Caco-2 (cell line): ENCODE measurements at regions not wholly inside any gene's neighbourhood (a gene's known extent, or its start where the extent isn't known, plus 50 kb on each side); places are given as distances from the start of the nearest gene placed in this dataset.

Experiments
- BruUV-seq: library from RNA; stranded (reverse); fragments of 400-500 nt; replicated peaks from 2 replicates; lab custom pipeline; 2021; lab: Mats Ljungman, UMichigan
- CTCF ChIA-PET: fragments of 300-600 bp; sonication (Branson Sonifier 250); formaldehyde crosslinking; loops from one replicate; lab custom pipeline; 2022; ENCODE audit warnings: antibody characterized with exemption; lab: Charles Lee
- POLR2A ChIA-PET: fragments of 300-600 bp; sonication (Branson Sonifier 250); formaldehyde crosslinking; loops from one replicate; lab custom pipeline; 2022; ENCODE audit warnings: antibody characterized with exemption; lab: Charles Lee
- DNase-seq, 2 experiments: peaks; one replicate each; pipeline versions ENCODE4 v3.0.0 to v3.0.0-alpha.2; 2020 to 2022
- H3K27me3 ChIP-seq: replicated peaks from 2 replicates; pipeline ENCODE4 v1.6.0; 2011; ENCODE audit warnings: low read length; ENCODE audit not compliant: control insufficient read depth, insufficient read depth
- H3K36me3 ChIP-seq: 2 replicates; pipeline ENCODE4 v1.5.1; 2011; ENCODE audit warnings: low read length; ENCODE audit not compliant: control insufficient read depth, insufficient read depth
- H3K4me1 ChIP-seq: fragments of 250-450 bp; sonication (Bioruptor Pico); 2 replicates; pipeline ENCODE4 v1.5.1; 2020; ENCODE audit warnings: mild to moderate bottlenecking
- H3K4me3 ChIP-seq: 2 replicates; pipeline ENCODE4 v1.5.1; 2011; ENCODE audit warnings: low read depth, mild to moderate bottlenecking, control low read depth, low read length
- H3K9me3 ChIP-seq: fragments of 250-450 bp; sonication (Bioruptor Pico); 2 replicates; pipeline ENCODE4 v1.5.1; 2020; ENCODE audit warnings: mild to moderate bottlenecking, moderate library complexity
- H3K27ac Mint-ChIP-seq: one replicate; pipeline ENCODE4 v1.8.0; 2022; ENCODE audit warnings: mixed read lengths; ENCODE audit not compliant: unreplicated experiment
- H3K27me3 Mint-ChIP-seq: one replicate; pipeline ENCODE4 v1.8.0; 2022; ENCODE audit warnings: mixed read lengths; ENCODE audit not compliant: insufficient read depth, unreplicated experiment
- H3K36me3 Mint-ChIP-seq: one replicate; pipeline ENCODE4 v1.8.0; 2022; ENCODE audit warnings: mild to moderate bottlenecking, mixed read lengths; ENCODE audit not compliant: insufficient read depth, unreplicated experiment
- H3K4me1 Mint-ChIP-seq: one replicate; pipeline ENCODE4 v1.8.0; 2022; ENCODE audit warnings: low read depth, mixed read lengths; ENCODE audit not compliant: unreplicated experiment
- H3K4me3 Mint-ChIP-seq: one replicate; pipeline ENCODE4 v1.8.0; 2022; ENCODE audit warnings: mild to moderate bottlenecking, moderate library complexity, mixed read lengths; ENCODE audit not compliant: unreplicated experiment
- H3K9me3 Mint-ChIP-seq: one replicate; pipeline ENCODE4 v1.8.0; 2022; ENCODE audit warnings: mixed read lengths; ENCODE audit not compliant: unreplicated experiment
- CTCF ChIP-seq, 2 experiments: fragments of 200-600 bp in 1 of 2; IDR thresholded peaks; 1 replicate in 1 of 2; 2 replicates in 1 of 2; pipeline versions ENCODE4 v1.5.1 to v1.8.0; 2011 to 2022; ENCODE audit warnings: antibody characterized with exemption in 1 of 2, control low read depth in 1 of 2, inconsistent platforms in 1 of 2, low read depth in 1 of 2, low read length in 1 of 2, mild to moderate bottlenecking in 1 of 2, moderate library complexity in 1 of 2; ENCODE audit not compliant: insufficient read depth in 1 of 2, severe bottlenecking in 1 of 2, unreplicated experiment in 1 of 2
- intact Hi-C: fragments of 100-400 bp; cut with micrococcal nuclease; formaldehyde crosslinking; loops from one replicate; pipeline ENCODE4 v1.10.0; 2022; ENCODE audit not compliant: unreplicated experiment

DNA sequence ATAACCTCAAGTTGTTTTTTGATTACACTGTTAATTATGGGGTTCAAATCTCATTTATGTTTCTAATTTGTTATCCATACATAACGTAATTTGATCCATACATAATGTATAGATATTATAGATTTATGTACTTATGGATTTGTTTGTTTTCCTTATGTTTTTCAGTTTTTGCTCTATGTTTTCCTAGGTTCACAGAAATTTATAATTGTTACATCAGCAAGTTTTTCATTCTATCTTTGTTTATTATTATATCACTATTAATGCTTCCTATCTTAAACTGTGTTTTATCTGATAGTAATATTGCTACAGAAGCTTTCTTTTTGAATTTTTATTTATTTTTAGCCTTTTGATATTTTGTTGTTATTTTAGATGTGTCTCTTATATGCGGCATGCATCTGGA lies 194.3 kb upstream of the SOX21 start:
- BruUV-seq: no TSS peak
- H3K27ac Mint-ChIP-seq: no peak overlapping the region
- H3K4me3 Mint-ChIP-seq: no peak overlapping the region
- Histone ChIP-seq H3K9me3 (no peaks in the 10 kb centered on the region), H3K27me3 (no peaks in the 10 kb centered on the region; the same call in 1 of the 2 replicates), H3K4me3 (no peak overlapping the region), H3K4me1 (no peaks in the 10 kb centered on the region), H3K36me3 (no peaks in the 10 kb centered on the region)
- H3K9me3 Mint-ChIP-seq: no peaks in the 10 kb centered on the region
- ChIA-PET POLR2A (no interaction called here), CTCF (no interaction called here)
- DNase-seq: no peak
- no peak for TF ChIP-seq CTCF (IDR thresholded peaks at IDR 0.05; ENCODE audit: insufficient read depth in 1 of 2, low read depth in 1 of 2, low read length in 1 of 2, severe bottlenecking in 1 of 2, unreplicated experiment in 1 of 2)
- no peaks in the 10 kb centered on the region for H3K4me1 Mint-ChIP-seq
- no peaks in the 10 kb centered on the region for H3K36me3 Mint-ChIP-seq
- intact Hi-C loops: no loop called here
- H3K27me3 Mint-ChIP-seq: peaks cover 23% of the 10 kb centered on the region

GRCh38 chr13:94902722-94903407 lies 190.5 kb upstream of the SOX21 start:
- Mint-ChIP-seq H3K27ac (peak overlapping the region; percentile 31), H3K4me1 (no peaks in the 10 kb centered on the region), H3K4me3 (no peak overlapping the region), H3K36me3 (no peaks in the 10 kb centered on the region), H3K27me3 (peaks cover 2% of the 10 kb centered on the region), H3K9me3 (no peaks in the 10 kb centered on the region)
- no peak for TF ChIP-seq CTCF (IDR thresholded peaks at IDR 0.05; ENCODE audit: insufficient read depth in 1 of 2, low read depth in 1 of 2, low read length in 1 of 2, severe bottlenecking in 1 of 2, unreplicated experiment in 1 of 2)
- H3K36me3 ChIP-seq: no peaks in the 10 kb centered on the region
- ChIA-PET CTCF (no interaction called here), POLR2A (no interaction called here)
- DNase-seq: peak in 1 of 2 experiments; percentile 12
- no peaks in the 10 kb centered on the region for H3K9me3 ChIP-seq
- H3K4me3 ChIP-seq: no peak overlapping the region
- intact Hi-C loops: no loop called here
- no TSS peak for BruUV-seq
- no peaks in the 10 kb centered on the region for H3K4me1 ChIP-seq
- no peaks in the 10 kb centered on the region; the same call in 1 of the 2 replicates for H3K27me3 ChIP-seq

DNA sequence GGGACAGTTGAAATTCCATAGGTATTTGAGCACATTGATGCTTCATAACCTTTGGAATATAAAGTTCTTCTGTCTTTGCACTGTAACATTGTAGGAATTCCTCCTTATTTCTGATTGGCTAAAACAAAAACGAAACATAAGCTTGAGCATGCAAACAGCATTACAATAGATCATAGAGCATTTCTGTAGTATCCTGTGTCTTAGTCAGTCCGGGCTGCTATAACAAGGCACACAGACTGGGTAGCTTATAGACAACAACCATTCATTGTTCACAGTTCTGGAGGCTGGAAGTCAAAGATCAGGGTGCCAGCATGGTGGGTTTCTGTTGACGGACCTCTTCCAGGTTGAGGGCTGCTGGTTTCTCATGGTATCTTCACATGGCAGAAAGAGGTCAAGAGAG lies 188.7 kb upstream of the SOX21 start:
- Mint-ChIP-seq H3K36me3 (no peaks in the 10 kb centered on the region), H3K4me3 (no peak overlapping the region), H3K9me3 (no peaks in the 10 kb centered on the region), H3K4me1 (no peaks in the 10 kb centered on the region), H3K27me3 (peaks cover 2% of the 10 kb centered on the region), H3K27ac (no peak overlapping the region)
- Histone ChIP-seq H3K27me3 (no peaks in the 10 kb centered on the region), H3K4me3 (no peak overlapping the region), H3K4me1 (no peaks in the 10 kb centered on the region), H3K36me3 (no peaks in the 10 kb centered on the region), H3K9me3 (no peaks in the 10 kb centered on the region)
- ChIA-PET POLR2A (no interaction called here), CTCF (no interaction called here)
- no peak for TF ChIP-seq CTCF (IDR thresholded peaks at IDR 0.05; ENCODE audit: insufficient read depth in 1 of 2, low read depth in 1 of 2, low read length in 1 of 2, severe bottlenecking in 1 of 2, unreplicated experiment in 1 of 2)
- BruUV-seq: no TSS peak
- no peak for DNase-seq
- intact Hi-C loops: no loop called here
